ENCODE measurements at regions not wholly inside any gene's neighbourhood (a gene's known extent, or its start where the extent isn't known, plus 50 kb on each side); places are given as distances from the start of the nearest gene placed in this dataset.
"Not testable (repeated sequence)": the region's sequence is repeated elsewhere in the genome, so short reads cannot be mapped to it uniquely, and the experiment has no call there.

DNA sequence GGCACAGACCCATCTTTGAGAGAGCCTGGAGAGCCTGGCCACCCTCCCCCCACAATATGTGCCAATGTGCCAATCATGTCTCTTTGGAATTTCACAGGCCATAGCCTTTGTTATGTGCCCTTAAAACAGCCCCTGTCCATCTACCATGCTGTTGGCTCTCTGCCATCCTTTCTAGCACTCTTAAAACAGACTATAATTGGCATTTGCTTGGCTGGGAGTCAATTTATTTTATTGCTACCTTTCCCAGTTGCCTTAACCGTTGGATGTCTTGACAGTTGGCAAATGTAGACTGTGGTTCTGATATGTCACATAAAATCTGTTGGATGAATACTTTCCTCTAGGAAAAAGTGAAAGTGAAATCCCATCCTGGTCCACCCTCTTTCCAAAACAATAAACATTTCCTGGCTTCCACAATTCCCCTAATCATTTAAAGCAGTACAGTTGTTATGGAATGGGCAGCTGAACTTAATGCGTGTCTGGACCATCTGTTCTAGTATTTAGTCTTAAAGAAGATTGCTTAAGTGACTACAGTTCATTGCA, 394.0 kb downstream of the KCNJ2 start:
- DNase-seq (ENCODE audit: low read depth in 3 of 3, low spot score in 2 of 3), result no peak

DNA sequence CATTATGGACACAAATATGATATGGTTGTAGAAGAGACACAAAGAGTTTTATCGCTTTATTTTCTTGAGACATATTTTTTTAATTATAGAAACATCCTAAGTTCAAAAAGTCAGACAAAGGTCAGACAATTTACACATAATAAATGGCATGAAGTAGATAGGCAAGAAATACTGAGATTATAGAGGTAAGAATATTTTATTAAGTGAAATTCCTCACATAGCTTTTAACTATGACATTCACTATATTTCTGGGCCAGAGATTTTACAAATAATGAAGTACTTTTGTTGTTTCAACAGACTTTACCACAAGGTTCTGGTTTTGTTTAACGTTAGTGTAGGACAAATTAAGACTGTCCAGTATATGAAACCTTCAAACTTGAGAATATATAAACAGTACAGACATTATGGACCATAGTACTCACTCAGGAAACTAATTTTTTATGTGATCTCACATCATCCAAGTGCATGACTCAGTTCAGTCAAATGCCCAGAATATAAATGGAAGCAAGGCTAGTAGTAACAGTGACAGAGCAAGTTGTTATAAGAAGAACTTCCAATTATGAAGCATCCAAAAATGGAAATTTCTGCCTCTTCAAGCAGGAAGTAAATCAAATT, 394.8 kb downstream of the KCNJ2 start:
- no peak for DNase-seq (ENCODE audit: low read depth in 3 of 3, low spot score in 2 of 3)

DNA sequence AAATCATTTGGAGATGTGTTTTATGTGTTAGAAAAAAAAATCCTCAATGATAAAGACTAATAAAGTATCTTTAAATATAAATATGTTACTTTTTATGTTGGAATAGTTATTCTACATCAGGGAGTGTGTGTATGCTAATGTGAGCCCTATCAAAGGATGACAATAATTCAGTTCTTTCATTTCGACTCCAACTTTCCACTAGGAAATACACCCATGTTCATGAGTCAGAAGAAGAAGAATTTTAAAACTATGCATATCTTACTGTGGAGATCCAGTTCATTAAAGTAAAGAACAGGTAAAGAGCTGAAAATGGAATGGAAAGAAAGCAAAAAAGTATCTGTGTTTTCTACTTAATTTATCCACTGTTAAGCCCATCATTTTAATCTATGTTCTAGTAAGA, 399.8 kb downstream of the KCNJ2 start:
- DNase-seq (ENCODE audit: low read depth in 3 of 3, low spot score in 2 of 3), result no peak

DNA sequence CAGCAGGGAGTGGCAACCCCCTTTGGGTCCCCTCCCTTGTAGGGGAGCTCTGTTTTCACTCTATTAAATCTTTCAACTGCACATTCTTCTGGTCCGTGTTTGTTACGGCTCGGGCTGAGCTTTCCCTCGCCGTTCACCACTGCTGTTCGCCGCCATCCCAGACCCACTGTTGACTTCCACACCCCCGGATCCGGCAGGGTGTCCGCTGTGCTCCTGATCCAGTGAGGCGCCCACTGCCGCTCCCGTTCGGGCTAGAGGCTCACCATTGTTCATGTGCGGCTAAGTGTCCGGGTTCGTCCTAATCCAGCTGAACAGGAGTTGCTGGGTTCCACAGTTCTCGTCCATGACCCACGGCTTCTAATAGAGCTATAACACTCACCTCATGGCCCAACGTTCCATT, 408.1 kb downstream of the KCNJ2 start:
- DNase-seq (ENCODE audit: low read depth in 3 of 3, low spot score in 2 of 3), result no peak

- DNase-seq (ENCODE audit: low read depth in 3 of 3, low spot score in 2 of 3), result no peak
Measured at GRCh38 chr17:70581459-70581858, 412.1 kb downstream of the KCNJ2 start.

- DNase-seq (ENCODE audit: low read depth in 3 of 3, low spot score in 2 of 3), result no peak
Measured at GRCh38 chr17:70582777-70583176, 413.4 kb downstream of the KCNJ2 start.

DNA sequence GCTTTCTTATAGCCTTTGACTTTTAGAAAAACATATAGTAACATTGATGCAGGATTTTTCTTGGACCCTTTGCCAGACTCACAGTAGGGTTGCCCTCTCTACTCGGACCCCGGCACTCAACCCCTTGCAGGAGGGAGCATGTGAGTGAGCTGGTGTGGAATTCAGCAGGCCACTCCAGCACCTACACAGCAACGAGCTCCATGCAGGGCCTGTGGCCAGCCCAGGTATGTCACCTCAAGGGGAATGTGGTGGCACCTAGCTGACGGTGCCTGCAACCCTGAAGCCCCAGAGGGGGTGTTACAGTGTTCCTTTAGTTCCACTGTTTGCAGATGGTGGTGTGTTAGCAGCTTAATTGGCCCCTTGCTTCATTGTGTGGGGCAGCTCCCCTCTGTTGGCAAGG, 414.9 kb downstream of the KCNJ2 start:
- no peak for DNase-seq (ENCODE audit: low read depth in 3 of 3, low spot score in 2 of 3)

- no peak for DNase-seq (ENCODE audit: low read depth in 3 of 3, low spot score in 2 of 3)
Measured at GRCh38 chr17:70588003-70588402, 418.7 kb downstream of the KCNJ2 start.

DNA sequence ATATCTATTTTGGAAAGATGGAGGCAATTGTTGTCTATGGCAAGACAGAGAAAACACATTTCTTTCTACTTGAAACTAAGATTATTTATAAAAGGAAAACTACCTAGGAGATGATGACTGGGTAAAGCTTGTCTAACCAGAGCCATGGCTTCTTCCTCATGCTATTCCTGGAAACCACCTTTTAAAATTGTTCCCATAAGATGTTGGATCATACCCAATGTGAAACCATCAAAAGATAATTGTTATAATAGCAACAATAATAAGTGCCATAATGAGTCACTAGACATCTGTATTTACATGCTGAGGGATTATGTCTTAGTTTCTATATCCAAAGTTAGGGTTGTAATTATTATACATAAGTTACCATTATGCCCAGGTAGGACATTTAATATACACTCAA, 428.4 kb downstream of the KCNJ2 start:
- DNase-seq (ENCODE audit: low read depth in 3 of 3, low spot score in 2 of 3), result no peak

- DNase-seq (ENCODE audit: low read depth in 3 of 3, low spot score in 2 of 3), result no peak
Measured at GRCh38 chr17:70599198-70599597, 429.9 kb downstream of the KCNJ2 start.

DNA sequence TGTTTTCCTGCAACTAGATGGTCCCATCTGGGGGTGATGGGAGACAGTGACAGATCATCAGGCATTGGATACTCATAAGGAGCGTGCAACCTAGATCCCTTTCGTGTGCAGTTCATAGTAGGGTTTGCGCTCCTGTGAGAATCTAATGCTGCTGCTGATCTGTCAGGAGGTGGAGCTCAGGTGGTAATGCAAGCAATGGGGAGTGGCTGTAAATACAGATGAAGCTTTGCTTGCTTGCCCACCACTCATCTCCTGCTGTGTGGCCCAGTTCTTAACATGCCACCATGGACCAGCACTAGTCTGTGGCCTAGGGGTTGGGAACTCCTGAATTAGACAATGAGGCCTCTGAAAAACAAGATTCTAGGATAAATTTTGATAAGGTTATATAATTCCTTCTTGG, 430.6 kb downstream of the KCNJ2 start:
- DNase-seq (ENCODE audit: low read depth in 3 of 3, low spot score in 2 of 3), result not testable (repeated sequence)

- no peak for DNase-seq (ENCODE audit: low read depth in 3 of 3, low spot score in 2 of 3)
Measured at GRCh38 chr17:70603226-70603625, 433.9 kb downstream of the KCNJ2 start.

- DNase-seq (ENCODE audit: low read depth in 3 of 3, low spot score in 2 of 3), result no peak
Measured at GRCh38 chr17:70604854-70605253, 435.5 kb downstream of the KCNJ2 start.

DNA sequence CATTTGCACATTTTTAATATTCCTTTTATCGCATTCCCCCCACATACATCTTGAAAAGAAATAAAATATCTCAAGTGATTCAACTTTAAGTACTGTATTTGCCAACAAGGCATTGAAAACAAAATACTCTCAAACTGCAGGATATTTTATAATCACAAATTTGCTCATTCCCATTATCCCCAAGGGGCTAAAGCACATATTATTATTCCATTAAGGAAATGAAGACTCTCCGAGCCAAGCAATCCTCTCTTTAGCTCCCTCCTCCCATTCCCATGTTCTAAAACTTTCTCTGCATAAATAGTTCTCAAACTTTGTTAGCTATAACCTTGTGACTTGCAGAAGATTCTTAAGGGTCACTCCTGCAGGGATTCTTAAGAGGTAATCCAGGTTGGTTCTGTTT, 436.8 kb downstream of the KCNJ2 start:
- DNase-seq (ENCODE audit: low read depth in 3 of 3, low spot score in 2 of 3), result no peak

DNA sequence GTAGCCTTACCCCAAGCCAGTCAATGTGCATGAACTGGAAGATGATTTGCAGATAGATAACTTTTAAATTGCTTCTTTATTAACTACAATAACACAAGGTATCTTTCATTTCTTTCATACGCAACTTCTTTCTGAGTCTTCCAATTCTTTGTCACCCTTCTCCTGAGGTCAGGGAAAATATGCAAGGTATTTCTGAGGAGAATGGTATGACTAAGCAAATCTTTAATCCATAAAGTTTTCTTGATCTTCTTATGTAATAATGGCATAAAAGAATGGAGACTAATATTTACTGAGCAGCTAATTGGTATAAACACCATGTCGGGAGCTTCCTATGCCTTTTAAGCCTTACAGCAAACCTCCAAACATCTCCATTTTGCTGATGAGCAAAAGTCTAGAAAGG, 438.9 kb downstream of the KCNJ2 start:
- no peak for DNase-seq (ENCODE audit: low read depth in 3 of 3, low spot score in 2 of 3)

DNA sequence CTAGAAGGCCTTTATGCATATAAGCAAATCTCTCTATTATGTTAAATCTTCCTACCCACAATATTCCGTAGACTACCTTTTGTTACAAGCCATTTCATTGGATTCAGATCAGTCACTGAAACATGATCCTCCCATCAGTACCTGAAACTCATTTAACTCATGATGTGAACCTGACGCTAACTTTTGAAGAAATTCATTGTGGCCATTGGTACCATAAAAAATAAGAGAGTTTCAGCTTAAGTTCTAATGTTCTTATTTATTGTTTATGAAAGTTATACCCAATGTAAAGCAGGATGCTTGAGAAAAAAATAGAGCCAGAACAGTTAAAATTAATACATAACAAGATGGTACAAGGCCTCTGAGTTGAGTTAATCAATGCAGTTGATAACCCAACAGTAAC, 439.6 kb downstream of the KCNJ2 start:
- no peak for DNase-seq (ENCODE audit: low read depth in 3 of 3, low spot score in 2 of 3)

- no peak for DNase-seq (ENCODE audit: low read depth in 3 of 3, low spot score in 2 of 3)
Measured at GRCh38 chr17:70609566-70609965, 440.2 kb downstream of the KCNJ2 start.

DNA sequence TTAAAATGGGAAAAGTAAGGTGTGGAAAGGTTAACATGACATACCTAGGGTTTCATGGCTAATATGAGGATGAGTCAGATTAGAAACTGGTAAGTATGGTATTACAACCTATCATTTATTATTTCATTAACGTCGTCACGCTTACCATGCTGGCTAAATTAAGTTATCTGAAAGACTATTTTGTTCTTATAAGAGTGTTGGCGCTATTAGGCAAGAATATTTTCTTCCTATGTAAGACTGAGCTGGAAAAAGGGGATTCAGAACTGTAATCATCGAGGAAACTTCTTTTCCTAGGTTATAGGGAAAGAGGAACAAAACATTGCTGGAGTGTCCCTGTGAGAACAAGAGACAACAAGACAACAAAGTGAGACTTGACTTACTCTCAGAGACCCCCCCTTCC, 440.8 kb downstream of the KCNJ2 start:
- no peak for DNase-seq (ENCODE audit: low read depth in 3 of 3, low spot score in 2 of 3)

GRCh38 chr17:70613681-70614080, 444.3 kb downstream of the KCNJ2 start:
- DNase-seq (ENCODE audit: low read depth in 3 of 3, low spot score in 2 of 3), result no peak

DNA sequence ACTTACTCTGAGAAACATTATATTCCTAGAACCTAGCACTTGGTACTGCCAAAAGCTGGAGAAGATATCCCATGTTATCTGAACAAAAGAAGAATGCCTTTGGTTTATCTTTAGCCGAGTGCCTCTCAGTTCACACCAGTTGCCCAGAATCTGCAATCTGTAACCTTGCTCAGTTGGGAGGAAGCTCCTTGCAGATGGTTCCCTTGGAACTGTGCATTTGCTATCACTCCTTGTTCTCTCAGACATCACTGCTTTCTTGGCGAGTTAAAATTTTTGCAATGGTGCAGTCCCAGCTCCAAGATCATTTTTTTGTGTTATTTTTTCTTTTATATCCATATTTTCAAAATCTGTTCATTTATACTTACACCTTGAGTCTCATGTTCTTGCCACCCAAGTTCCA, 446.5 kb downstream of the KCNJ2 start:
- no peak for DNase-seq (ENCODE audit: low read depth in 3 of 3, low spot score in 2 of 3)

GRCh38 chr17:70618641-70619040, 449.3 kb downstream of the KCNJ2 start:
- DNase-seq (ENCODE audit: low read depth in 3 of 3, low spot score in 2 of 3), result no peak

GRCh38 chr17:70621566-70621965, 452.2 kb downstream of the KCNJ2 start:
- DNase-seq (ENCODE audit: low read depth in 3 of 3, low spot score in 2 of 3), result no peak
